Chondrocyte (in vitro differentiated cells): ENCODE measurements at regions not wholly inside any gene's neighbourhood (a gene's known extent, or its start where the extent isn't known, plus 50 kb on each side); places are given as distances from the start of the nearest gene placed in this dataset.

Experiments
- DNase-seq: peaks from one replicate; pipeline ENCODE4 v3.0.0; 2021; ENCODE audit warnings: mixed read lengths, low spot score
- H3K27ac Mint-ChIP-seq: one replicate; pipeline ENCODE4 v1.8.0; 2021; ENCODE audit warnings: mild to moderate bottlenecking, moderate library complexity, mixed read lengths; ENCODE audit not compliant: unreplicated experiment
- H3K27me3 Mint-ChIP-seq: 2 replicates; pipeline ENCODE4 v1.8.0; 2021; ENCODE audit warnings: low read depth, mixed read lengths
- H3K36me3 Mint-ChIP-seq: 2 replicates; pipeline ENCODE4 v1.8.0; 2021; ENCODE audit warnings: low read depth, mixed read lengths
- H3K4me1 Mint-ChIP-seq: 2 replicates; pipeline ENCODE4 v1.8.0; 2021; ENCODE audit warnings: low read depth, mild to moderate bottlenecking, mixed read lengths
- H3K4me3 Mint-ChIP-seq: one replicate; pipeline ENCODE4 v1.8.0; 2021; ENCODE audit warnings: mild to moderate bottlenecking, moderate library complexity, mixed read lengths; ENCODE audit not compliant: unreplicated experiment
- H3K9me3 Mint-ChIP-seq: 2 replicates; pipeline ENCODE4 v1.8.0; 2021; ENCODE audit warnings: low read depth, mixed read lengths
- CTCF ChIP-seq: fragments of 200-600 bp; sonication (generic); IDR thresholded peaks from 2 replicates; pipeline ENCODE4 v1.5.0; 2021; ENCODE audit warnings: antibody characterized with exemption, mild to moderate bottlenecking, moderate library complexity

GRCh38 chr9:86859056-86859455 is 88.2 kb downstream of the GAS1 start:
- Mint-ChIP-seq H3K4me3 (no peak overlapping the region), H3K36me3 (no peaks in the 10 kb centered on the region), H3K4me1 (peaks cover 12% of the 10 kb centered on the region), H3K9me3 (no peaks in the 10 kb centered on the region), H3K27ac (no peak overlapping the region), H3K27me3 (no peaks in the 10 kb centered on the region)
- TF ChIP-seq CTCF, result no peak
- no peak for DNase-seq

GRCh38 chr9:86858009-86858408 is 89.3 kb downstream of the GAS1 start:
- no peak overlapping the region for H3K4me3 Mint-ChIP-seq
- no peak overlapping the region for H3K27ac Mint-ChIP-seq
- H3K4me1 Mint-ChIP-seq, result peaks cover 12% of the 10 kb centered on the region
- no peaks in the 10 kb centered on the region for H3K36me3 Mint-ChIP-seq
- DNase-seq, result no peak
- H3K27me3 Mint-ChIP-seq, result no peaks in the 10 kb centered on the region
- TF ChIP-seq CTCF, result no peak
- H3K9me3 Mint-ChIP-seq, result no peaks in the 10 kb centered on the region

GRCh38 chr9:86856259-86856658 is 91.0 kb downstream of the GAS1 start:
- no peak overlapping the region for H3K4me3 Mint-ChIP-seq
- no peak overlapping the region for H3K27ac Mint-ChIP-seq
- peaks cover 12% of the 10 kb centered on the region for H3K4me1 Mint-ChIP-seq
- TF ChIP-seq CTCF, result peak; percentile 22
- no peak for DNase-seq
- no peaks in the 10 kb centered on the region for H3K27me3 Mint-ChIP-seq
- peaks cover 9% of the 10 kb centered on the region for H3K9me3 Mint-ChIP-seq
- peaks cover 6% of the 10 kb centered on the region for H3K36me3 Mint-ChIP-seq

GRCh38 chr9:86854898-86855523 is 92.3 kb downstream of the GAS1 start:
- Mint-ChIP-seq H3K36me3 (peaks cover 6% of the 10 kb centered on the region), H3K27ac (peak overlapping the region; percentile 55), H3K4me1 (peaks cover 12% of the 10 kb centered on the region), H3K4me3 (no peak overlapping the region), H3K9me3 (peaks cover 20% of the 10 kb centered on the region), H3K27me3 (no peaks in the 10 kb centered on the region)
- no peak for TF ChIP-seq CTCF
- DNase-seq, result no peak

- H3K9me3 Mint-ChIP-seq, result peaks cover 20% of the 10 kb centered on the region
- TF ChIP-seq CTCF, result no peak
- H3K4me3 Mint-ChIP-seq, result no peak overlapping the region
- no peaks in the 10 kb centered on the region for H3K27me3 Mint-ChIP-seq
- DNase-seq, result no peak
- peak overlapping the region; percentile 22 for H3K27ac Mint-ChIP-seq
- peaks cover 11% of the 10 kb centered on the region for H3K4me1 Mint-ChIP-seq
- H3K36me3 Mint-ChIP-seq, result peaks cover 1% of the 10 kb centered on the region
Measured at GRCh38 chr9:86846656-86847055, 100.7 kb downstream of the GAS1 start.
